GM21619 (cell line): ENCODE measurements at regions not wholly inside any gene's neighbourhood (a gene's known extent, or its start where the extent isn't known, plus 50 kb on each side); places are given as distances from the start of the nearest gene placed in this dataset.
"Not testable (repeated sequence)": the region's sequence is repeated elsewhere in the genome, so short reads cannot be mapped to it uniquely, and the experiment has no call there.

Source experiments
- ATAC-seq: cut with Tn5 transposase; IDR thresholded peaks from one replicate; pipeline ENCODE4 v1.9.1; 2021; ENCODE audit not compliant: unreplicated experiment

GRCh38 chr7:51592842-51593599 is 276.4 kb upstream of the COBL start:
- ATAC-seq = no peak

- ATAC-seq = no peak
Observed at GRCh38 chr7:51591223-51591622, 274.6 kb upstream of the COBL start.

- no peak for ATAC-seq
Observed at GRCh38 chr7:51590746-51591145, 274.1 kb upstream of the COBL start.

- ATAC-seq = no peak
Observed at GRCh38 chr7:51589111-51589510, 272.5 kb upstream of the COBL start.

GRCh38 chr7:51587604-51588003 is 271.0 kb upstream of the COBL start:
- no peak for ATAC-seq

GRCh38 chr7:51577390-51577789 is 260.8 kb upstream of the COBL start:
- no peak for ATAC-seq

GRCh38 chr7:51569581-51569980 is 253.0 kb upstream of the COBL start:
- ATAC-seq = no peak

GRCh38 chr7:51569176-51569575 is 252.6 kb upstream of the COBL start:
- no peak for ATAC-seq

GRCh38 chr7:51551070-51551469 is 234.5 kb upstream of the COBL start:
- no peak for ATAC-seq

- no peak for ATAC-seq
Observed at GRCh38 chr7:51545131-51545530, 228.5 kb upstream of the COBL start.

- ATAC-seq = no peak
Observed at GRCh38 chr7:51543801-51544553, 227.4 kb upstream of the COBL start.

- ATAC-seq = not testable (repeated sequence)
Observed at GRCh38 chr7:51540906-51541305, 224.3 kb upstream of the COBL start.

GRCh38 chr7:51539840-51540239 is 223.2 kb upstream of the COBL start:
- no peak for ATAC-seq

GRCh38 chr7:51528172-51528571 is 211.6 kb upstream of the COBL start:
- ATAC-seq = no peak

- ATAC-seq = no peak
Observed at GRCh38 chr7:51521694-51522312, 205.2 kb upstream of the COBL start.

GRCh38 chr7:51521054-51521453 is 204.4 kb upstream of the COBL start:
- no peak for ATAC-seq

GRCh38 chr7:51518646-51519045 is 202.0 kb upstream of the COBL start:
- ATAC-seq = no peak

- ATAC-seq = no peak
Observed at GRCh38 chr7:51517187-51517586, 200.6 kb upstream of the COBL start.

GRCh38 chr7:51501620-51502019 is 185.0 kb upstream of the COBL start:
- ATAC-seq = no peak

- ATAC-seq = no peak
Observed at GRCh38 chr7:51482976-51483375, 166.4 kb upstream of the COBL start.

- ATAC-seq = no peak
Observed at GRCh38 chr7:51481421-51481820, 164.8 kb upstream of the COBL start.

GRCh38 chr7:51477819-51478218 is 161.2 kb upstream of the COBL start:
- no peak for ATAC-seq
